ENCODE measurements at regions not wholly inside any gene's neighbourhood (a gene's known extent, or its start where the extent isn't known, plus 50 kb on each side); places are given as distances from the start of the nearest gene placed in this dataset.
"Not testable (repeated sequence)": the region's sequence is repeated elsewhere in the genome, so short reads cannot be mapped to it uniquely, and the experiment has no call there.

GRCh38 chr7:26987338-26987737 is 108.5 kb downstream of the HOXA1 start:
- DNase-seq (ENCODE audit: low spot score) = no peak
- Histone ChIP-seq H3F3A (ENCODE audit: low read depth) (no peaks in the 10 kb centered on the region), H3K79me2 (ENCODE audit: low read depth) (no peaks in the 10 kb centered on the region), H3K27me3 (no peaks in the 10 kb centered on the region), H3K27ac (no peak overlapping the region), H3K9me3 (ENCODE audit: low read depth) (no peaks in the 10 kb centered on the region), H3K4me1 (no peaks in the 10 kb centered on the region), H4K20me1 (ENCODE audit: low read depth) (no peaks in the 10 kb centered on the region), H3K9ac (no peak overlapping the region), H3K4me2 (no peak overlapping the region), H2AFZ (replicated peaks) (no peak overlapping the region), H3K36me3 (no peaks in the 10 kb centered on the region), H3K4me3 (no peak overlapping the region)
- Mint-ChIP-seq H3K4me3 (no peak overlapping the region), H3K9me3 (no peaks in the 10 kb centered on the region), H3K4me1 (no peaks in the 10 kb centered on the region), H3K27me3 (ENCODE audit: insufficient read depth, low read depth) (no peaks in the 10 kb centered on the region), H3K36me3 (no peaks in the 10 kb centered on the region), H3K27ac (no peak overlapping the region)
- TF ChIP-seq EZH2phosphoT487 (IDR thresholded peaks at IDR 0.05) (no peak), CTCF (IDR thresholded peaks at IDR 0.05) (no peak), EZH2 (IDR thresholded peaks at IDR 0.05) (no peak)

DNA sequence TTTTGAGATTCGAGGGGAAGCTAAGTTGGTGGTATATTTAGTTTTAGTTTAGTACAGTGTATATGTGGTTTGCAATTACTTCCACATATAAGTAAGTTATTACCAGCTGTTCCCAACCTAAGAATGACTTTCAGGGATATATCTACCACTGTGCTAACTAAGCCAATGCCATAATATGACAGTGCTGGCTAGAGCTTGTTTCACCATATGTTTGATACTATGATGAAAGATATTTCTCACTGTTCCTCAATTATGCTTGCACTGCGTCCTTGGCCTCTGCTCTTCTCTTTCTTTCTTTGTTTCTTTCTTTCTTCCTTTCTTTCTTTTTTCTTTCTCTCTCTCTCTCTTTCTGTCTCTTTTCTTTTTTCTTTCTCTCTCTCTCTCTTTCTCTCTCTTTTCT is 113.8 kb upstream of the SKAP2 start:
- H3K27me3 ChIP-seq = no peaks in the 10 kb centered on the region
- no peaks in the 10 kb centered on the region for H3K27me3 Mint-ChIP-seq (ENCODE audit: insufficient read depth, low read depth)
- no peaks in the 10 kb centered on the region for H3K4me1 Mint-ChIP-seq
- no peak overlapping the region for H3K27ac ChIP-seq
- no peak overlapping the region for H3K4me2 ChIP-seq
- TF ChIP-seq CTCF (IDR thresholded peaks at IDR 0.05) (no peak), EZH2 (IDR thresholded peaks at IDR 0.05) (no peak), EZH2phosphoT487 (IDR thresholded peaks at IDR 0.05) (no peak)
- no peak overlapping the region for H3K4me3 Mint-ChIP-seq
- H3K79me2 ChIP-seq (ENCODE audit: low read depth) = no peaks in the 10 kb centered on the region
- no peak overlapping the region for H3K27ac Mint-ChIP-seq
- H3F3A ChIP-seq (ENCODE audit: low read depth) = no peaks in the 10 kb centered on the region
- DNase-seq (ENCODE audit: low spot score) = no peak
- H2AFZ ChIP-seq (replicated peaks) = no peak overlapping the region
- no peak overlapping the region for H3K9ac ChIP-seq
- no peaks in the 10 kb centered on the region for H3K36me3 Mint-ChIP-seq
- H3K4me3 ChIP-seq = no peak overlapping the region
- H3K9me3 Mint-ChIP-seq = no peaks in the 10 kb centered on the region
- no peaks in the 10 kb centered on the region for H4K20me1 ChIP-seq (ENCODE audit: low read depth)
- no peaks in the 10 kb centered on the region for H3K9me3 ChIP-seq (ENCODE audit: low read depth)
- no peaks in the 10 kb centered on the region for H3K36me3 ChIP-seq
- H3K4me1 ChIP-seq = no peaks in the 10 kb centered on the region

- Histone ChIP-seq H3K4me3 (no peak overlapping the region), H3F3A (ENCODE audit: low read depth) (no peaks in the 10 kb centered on the region), H4K20me1 (ENCODE audit: low read depth) (no peaks in the 10 kb centered on the region), H3K4me2 (no peak overlapping the region), H3K9me3 (ENCODE audit: low read depth) (no peaks in the 10 kb centered on the region), H2AFZ (replicated peaks) (no peak overlapping the region), H3K79me2 (ENCODE audit: low read depth) (no peaks in the 10 kb centered on the region), H3K9ac (no peak overlapping the region), H3K27me3 (no peaks in the 10 kb centered on the region), H3K27ac (no peak overlapping the region), H3K4me1 (no peaks in the 10 kb centered on the region), H3K36me3 (no peaks in the 10 kb centered on the region)
- H3K27me3 Mint-ChIP-seq (ENCODE audit: insufficient read depth, low read depth) = no peaks in the 10 kb centered on the region
- no peaks in the 10 kb centered on the region for H3K36me3 Mint-ChIP-seq
- TF ChIP-seq CTCF (IDR thresholded peaks at IDR 0.05) = no peak
- TF ChIP-seq EZH2 (IDR thresholded peaks at IDR 0.05) = no peak
- no peak for TF ChIP-seq EZH2phosphoT487 (IDR thresholded peaks at IDR 0.05)
- no peaks in the 10 kb centered on the region for H3K9me3 Mint-ChIP-seq
- DNase-seq (ENCODE audit: low spot score) = no peak
- no peak overlapping the region for H3K27ac Mint-ChIP-seq
- H3K4me1 Mint-ChIP-seq = no peaks in the 10 kb centered on the region
- no peak overlapping the region for H3K4me3 Mint-ChIP-seq
Observed at GRCh38 chr7:26976840-26977239, 112.5 kb upstream of the SKAP2 start.

DNA sequence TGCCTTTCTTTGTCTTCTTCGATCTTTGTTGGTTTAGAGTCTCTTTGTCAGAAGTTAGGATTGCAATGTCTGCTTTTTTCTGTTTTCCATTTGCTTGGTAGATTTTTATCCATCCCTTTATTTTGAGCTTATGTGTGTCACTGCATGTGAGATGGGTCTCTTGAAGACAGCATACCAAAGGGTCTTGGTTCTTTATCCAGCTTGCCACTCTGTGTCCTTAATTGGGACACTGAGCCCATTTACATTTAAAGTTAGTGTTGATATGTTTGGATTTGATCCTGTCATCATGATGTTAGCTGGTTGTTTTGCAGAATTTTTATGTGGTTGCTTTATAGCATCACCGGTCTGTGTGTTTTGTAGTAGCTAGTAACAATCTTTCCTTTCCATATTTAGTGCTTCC is 107.5 kb upstream of the SKAP2 start:
- not testable (repeated sequence) for H3K9ac ChIP-seq; H2AFZ ChIP-seq (replicated peaks); H3K4me2 ChIP-seq; H3K4me3 Mint-ChIP-seq; H3K27ac ChIP-seq; H3K9me3 ChIP-seq (ENCODE audit: low read depth); H3K36me3 ChIP-seq; H3K79me2 ChIP-seq (ENCODE audit: low read depth); H3F3A ChIP-seq (ENCODE audit: low read depth); H3K4me3 ChIP-seq; H3K4me1 Mint-ChIP-seq; H3K36me3 Mint-ChIP-seq; H4K20me1 ChIP-seq (ENCODE audit: low read depth); H3K27me3 ChIP-seq; DNase-seq (ENCODE audit: low spot score); H3K4me1 ChIP-seq; H3K27ac Mint-ChIP-seq; H3K27me3 Mint-ChIP-seq (ENCODE audit: insufficient read depth, low read depth); H3K9me3 Mint-ChIP-seq
